GM12878 (cell line): ENCODE measurements at regions not wholly inside any gene's neighbourhood (a gene's known extent, or its start where the extent isn't known, plus 50 kb on each side); places are given as distances from the start of the nearest gene placed in this dataset.

Source experiments
- TF ChIP-seq, protein P1 (sequence below): IDR thresholded peaks from 2 replicates; pipeline ENCODE4 v1.6.1; 2012; ENCODE audit warnings: low read depth, low read length, improper control_type of control experiment
- TF ChIP-seq, protein P2 (sequence below): fragments of 450-650 bp; IDR thresholded peaks from 2 replicates; pipeline ENCODE4 v1.6.1; 2017; ENCODE audit warnings: low read depth, mild to moderate bottlenecking, moderate library complexity
- TF ChIP-seq, protein P3 (sequence below), 3 experiments: IDR thresholded peaks in 2 of 3; conservative IDR thresholded peaks in 1 of 3; 2 replicates each; pipeline ENCODE4 v1.5.1; 2011; ENCODE audit warnings: low read depth in 3 of 3, low read length in 3 of 3, mild to moderate bottlenecking in 3 of 3, control low read depth in 2 of 3, moderate library complexity in 2 of 3, inconsistent platforms in 1 of 3, mixed read lengths in 1 of 3; ENCODE audit not compliant: control insufficient read depth in 2 of 3, insufficient read depth in 1 of 3; ENCODE audit errors: extremely low read depth in 1 of 3

DNA sequence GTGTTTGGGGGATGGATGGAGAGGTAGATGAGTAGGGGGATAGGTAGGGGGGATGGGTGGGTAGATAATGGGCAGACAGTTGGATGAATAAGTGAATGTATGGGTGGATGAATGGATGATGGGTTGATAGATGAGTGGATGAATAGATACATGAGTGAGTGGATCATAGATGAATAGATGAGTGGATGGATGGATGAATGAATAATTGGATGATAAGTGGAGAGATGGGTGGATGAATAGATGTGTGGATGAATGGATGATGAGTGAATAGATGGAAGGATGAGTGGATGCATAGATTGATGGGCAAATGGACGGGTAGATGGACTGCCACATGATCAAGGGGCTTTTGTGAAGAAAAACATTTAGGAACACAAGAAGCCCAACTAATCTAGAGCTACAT lies 133.3 kb upstream of the F3 start:
- TF ChIP-seq, protein P1, sequence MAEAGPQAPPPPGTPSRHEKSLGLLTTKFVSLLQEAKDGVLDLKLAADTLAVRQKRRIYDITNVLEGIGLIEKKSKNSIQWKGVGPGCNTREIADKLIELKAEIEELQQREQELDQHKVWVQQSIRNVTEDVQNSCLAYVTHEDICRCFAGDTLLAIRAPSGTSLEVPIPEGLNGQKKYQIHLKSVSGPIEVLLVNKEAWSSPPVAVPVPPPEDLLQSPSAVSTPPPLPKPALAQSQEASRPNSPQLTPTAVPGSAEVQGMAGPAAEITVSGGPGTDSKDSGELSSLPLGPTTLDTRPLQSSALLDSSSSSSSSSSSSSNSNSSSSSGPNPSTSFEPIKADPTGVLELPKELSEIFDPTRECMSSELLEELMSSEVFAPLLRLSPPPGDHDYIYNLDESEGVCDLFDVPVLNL = no peak
- TF ChIP-seq, protein P2, sequence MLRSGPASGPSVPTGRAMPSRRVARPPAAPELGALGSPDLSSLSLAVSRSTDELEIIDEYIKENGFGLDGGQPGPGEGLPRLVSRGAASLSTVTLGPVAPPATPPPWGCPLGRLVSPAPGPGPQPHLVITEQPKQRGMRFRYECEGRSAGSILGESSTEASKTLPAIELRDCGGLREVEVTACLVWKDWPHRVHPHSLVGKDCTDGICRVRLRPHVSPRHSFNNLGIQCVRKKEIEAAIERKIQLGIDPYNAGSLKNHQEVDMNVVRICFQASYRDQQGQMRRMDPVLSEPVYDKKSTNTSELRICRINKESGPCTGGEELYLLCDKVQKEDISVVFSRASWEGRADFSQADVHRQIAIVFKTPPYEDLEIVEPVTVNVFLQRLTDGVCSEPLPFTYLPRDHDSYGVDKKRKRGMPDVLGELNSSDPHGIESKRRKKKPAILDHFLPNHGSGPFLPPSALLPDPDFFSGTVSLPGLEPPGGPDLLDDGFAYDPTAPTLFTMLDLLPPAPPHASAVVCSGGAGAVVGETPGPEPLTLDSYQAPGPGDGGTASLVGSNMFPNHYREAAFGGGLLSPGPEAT = no peak
- TF ChIP-seq, protein P3, sequence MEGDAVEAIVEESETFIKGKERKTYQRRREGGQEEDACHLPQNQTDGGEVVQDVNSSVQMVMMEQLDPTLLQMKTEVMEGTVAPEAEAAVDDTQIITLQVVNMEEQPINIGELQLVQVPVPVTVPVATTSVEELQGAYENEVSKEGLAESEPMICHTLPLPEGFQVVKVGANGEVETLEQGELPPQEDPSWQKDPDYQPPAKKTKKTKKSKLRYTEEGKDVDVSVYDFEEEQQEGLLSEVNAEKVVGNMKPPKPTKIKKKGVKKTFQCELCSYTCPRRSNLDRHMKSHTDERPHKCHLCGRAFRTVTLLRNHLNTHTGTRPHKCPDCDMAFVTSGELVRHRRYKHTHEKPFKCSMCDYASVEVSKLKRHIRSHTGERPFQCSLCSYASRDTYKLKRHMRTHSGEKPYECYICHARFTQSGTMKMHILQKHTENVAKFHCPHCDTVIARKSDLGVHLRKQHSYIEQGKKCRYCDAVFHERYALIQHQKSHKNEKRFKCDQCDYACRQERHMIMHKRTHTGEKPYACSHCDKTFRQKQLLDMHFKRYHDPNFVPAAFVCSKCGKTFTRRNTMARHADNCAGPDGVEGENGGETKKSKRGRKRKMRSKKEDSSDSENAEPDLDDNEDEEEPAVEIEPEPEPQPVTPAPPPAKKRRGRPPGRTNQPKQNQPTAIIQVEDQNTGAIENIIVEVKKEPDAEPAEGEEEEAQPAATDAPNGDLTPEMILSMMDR (IDR thresholded peaks at IDR 0.05 in 2 of 3, conservative IDR thresholded peaks at IDR 0.05 in 1 of 3; ENCODE audit: control insufficient read depth in 2 of 3, extremely low read depth in 1 of 3, insufficient read depth in 1 of 3, low read depth in 3 of 3, low read length in 3 of 3) = no peak
